Testis (tissue), 2 donors: ENCODE measurements at regions not wholly inside any gene's neighbourhood (a gene's known extent, or its start where the extent isn't known, plus 50 kb on each side); places are given as distances from the start of the nearest gene placed in this dataset.

Experiments used
- DNase-seq: peaks from one replicate; pipeline ENCODE4 v3.0.0-alpha.2; 2019
- H3K27ac ChIP-seq, 2 donors: fragments of 200-600 bp; sonication (generic); one replicate each; pipeline ENCODE4 v1.5.1; 2019
- H3K27me3 ChIP-seq: fragments of 200-600 bp; sonication (generic); one replicate; pipeline ENCODE4 v1.5.1; 2019
- H3K36me3 ChIP-seq: fragments of 200-600 bp; sonication (generic); one replicate; pipeline ENCODE4 v1.5.1; 2017; ENCODE audit warnings: low read depth; ENCODE audit errors: missing control alignments
- H3K4me1 ChIP-seq: fragments of 200-600 bp; sonication (generic); one replicate; pipeline ENCODE4 v1.5.1; 2019
- H3K4me3 ChIP-seq, 2 donors: fragments of 200-600 bp; sonication (generic); one replicate each; pipeline ENCODE4 v1.5.1; 2017 to 2019
- H3K9me3 ChIP-seq: fragments of 200-600 bp; sonication (generic); one replicate; pipeline ENCODE4 v1.5.1; 2017
- CTCF ChIP-seq, 3 experiments: fragments of 450-650 bp in 2 of 3; fragments of 200-600 bp in 1 of 3; sonication (generic) in 1 of 3; IDR thresholded peaks; one replicate each; pipeline ENCODE4 v1.5.1; 2016 to 2019; ENCODE audit warnings: antibody characterized with exemption in 3 of 3, mild to moderate bottlenecking in 2 of 3, moderate library complexity in 1 of 3
- POLR2A ChIP-seq: fragments of 450-650 bp; IDR thresholded peaks from one replicate; pipeline ENCODE4 v1.6.1; 2017; ENCODE audit warnings: antibody characterized with exemption, mild to moderate bottlenecking, moderate library complexity
- WGBS, 2 donors: methylation state at CpG; one replicate each; pipeline ENCODE4 v1.1.5; 2018; 5-methylcytosine and 5-hydroxymethylcytosine counted together
- intact Hi-C: fragments of 100-400 bp; cut with DNase I; formaldehyde crosslinking; loops from one replicate; pipeline ENCODE4 v1.15.1; 2023; ENCODE audit warnings: low total_unique reads

GRCh38 chr3:164852866-164853265 is 225.4 kb downstream of the SI start:
- TF ChIP-seq CTCF (IDR thresholded peaks at IDR 0.05) = no peak
- TF ChIP-seq POLR2A = no peak
- WGBS, 2 donors = 63 to 65% methylated on average over 1 of the region's 1 CpG

GRCh38 chr3:164851905-164852304 is 226.4 kb downstream of the SI start:
- TF ChIP-seq CTCF (IDR thresholded peaks at IDR 0.05) = no peak
- TF ChIP-seq POLR2A = no peak
- H3K27me3 ChIP-seq = no peaks in the 10 kb centered on the region
- H3K36me3 ChIP-seq = no peaks in the 10 kb centered on the region
- H3K9me3 ChIP-seq = no peaks in the 10 kb centered on the region
- no peak overlapping the region for H3K27ac ChIP-seq
- DNase-seq = no peak
- WGBS, 2 donors = 68 to 91% methylated on average over 1 of the region's 1 CpG
- intact Hi-C loops = no loop called here
- H3K4me3 ChIP-seq = no peak overlapping the region
- no peaks in the 10 kb centered on the region for H3K4me1 ChIP-seq

More at GRCh38 chr3:164852866-164853265, 225.4 kb downstream of the SI start:
- Histone ChIP-seq H3K9me3 (no peaks in the 10 kb centered on the region), H3K4me3 (no peak overlapping the region), H3K36me3 (no peaks in the 10 kb centered on the region), H3K27me3 (no peaks in the 10 kb centered on the region), H3K27ac (no peak overlapping the region), H3K4me1 (no peaks in the 10 kb centered on the region)
- intact Hi-C loops = no loop called here
- DNase-seq = no peak

- intact Hi-C loops = no loop called here
- no peaks in the 10 kb centered on the region for H3K27me3 ChIP-seq
- H3K4me1 ChIP-seq = no peaks in the 10 kb centered on the region
- H3K36me3 ChIP-seq = no peaks in the 10 kb centered on the region
- DNase-seq = no peak
- no peak overlapping the region for H3K27ac ChIP-seq
- TF ChIP-seq POLR2A = no peak
- TF ChIP-seq CTCF (IDR thresholded peaks at IDR 0.05) = no peak
- H3K9me3 ChIP-seq = no peaks in the 10 kb centered on the region
- 86 to 87% methylated on average over 3 of the region's 3 CpGs for WGBS, 2 donors
- H3K4me3 ChIP-seq = no peak overlapping the region
Observed at GRCh38 chr3:164851204-164851603, 227.1 kb downstream of the SI start.

GRCh38 chr3:164848923-164849322 is 229.4 kb downstream of the SI start:
- no peak for TF ChIP-seq CTCF (IDR thresholded peaks at IDR 0.05)
- no peak for TF ChIP-seq POLR2A
- Histone ChIP-seq H3K9me3 (no peaks in the 10 kb centered on the region), H3K4me3 (no peak overlapping the region), H3K27me3 (no peaks in the 10 kb centered on the region), H3K36me3 (no peaks in the 10 kb centered on the region), H3K27ac (no peak overlapping the region), H3K4me1 (no peaks in the 10 kb centered on the region)
- 77 to 85% methylated on average over 4 of the region's 4 CpGs for WGBS, 2 donors
- DNase-seq = no peak
- intact Hi-C loops = no loop called here

GRCh38 chr3:164845739-164846138 is 232.6 kb downstream of the SI start:
- 90 to 91% methylated on average over 2 of the region's 2 CpGs for WGBS, 2 donors
- Histone ChIP-seq H3K36me3 (no peaks in the 10 kb centered on the region), H3K27ac (no peak overlapping the region), H3K9me3 (no peaks in the 10 kb centered on the region), H3K4me3 (no peak overlapping the region), H3K27me3 (no peaks in the 10 kb centered on the region), H3K4me1 (no peaks in the 10 kb centered on the region)
- TF ChIP-seq POLR2A (no peak), CTCF (IDR thresholded peaks at IDR 0.05) (no peak)
- intact Hi-C loops = no loop called here
- DNase-seq = no peak
